Upper lobe of left lung (tissue), 4 donors: ENCODE measurements at regions not wholly inside any gene's neighbourhood (a gene's known extent, or its start where the extent isn't known, plus 50 kb on each side); places are given as distances from the start of the nearest gene placed in this dataset.

Experiments
- CTCF ChIP-seq, 6 experiments: fragments of 450-650 bp in 4 of 6; fragments of 200-600 bp in 2 of 6; sonication (generic) in 2 of 6; IDR thresholded peaks; one replicate each; pipeline ENCODE4 v1.5.1; 2016 to 2019; ENCODE audit warnings: antibody characterized with exemption in 6 of 6
- POLR2A ChIP-seq, 4 donors: fragments of 450-650 bp; IDR thresholded peaks; one replicate each; pipeline ENCODE4 v1.5.1; 2016 to 2017; ENCODE audit warnings: antibody characterized with exemption in 4 of 4, mild to moderate bottlenecking in 2 of 4

- TF ChIP-seq CTCF (IDR thresholded peaks at IDR 0.05) (no peak), POLR2A (IDR thresholded peaks at IDR 0.05) (no peak)
These were observed 636.1 kb upstream of the CCDC179 start for GRCh38 chr11:23496340-23496739.
